Neuronal stem cell (in vitro differentiated cells): ENCODE measurements at regions not wholly inside any gene's neighbourhood (a gene's known extent, or its start where the extent isn't known, plus 50 kb on each side); places are given as distances from the start of the nearest gene placed in this dataset.

ENCODE experiments used
- DNase-seq: peaks from one replicate; pipeline ENCODE4 v3.0.0-alpha.2; 2013; ENCODE audit warnings: low spot score
- H2AFZ ChIP-seq: one replicate; pipeline ENCODE4 v1.6.1; 2013; ENCODE audit warnings: mild to moderate bottlenecking, low read length, inconsistent platforms
- H2AK5ac ChIP-seq: 2 replicates; pipeline ENCODE4 v1.6.1; 2013; ENCODE audit warnings: low read depth, mild to moderate bottlenecking, inconsistent platforms, low read length, moderate library complexity, mixed read lengths
- H2BK120ac ChIP-seq: 2 replicates; pipeline ENCODE4 v1.6.1; 2013; ENCODE audit warnings: low read depth, mild to moderate bottlenecking, inconsistent platforms, low read length, moderate library complexity, mixed read lengths
- H2BK12ac ChIP-seq: one replicate; pipeline ENCODE4 v1.6.1; 2013; ENCODE audit warnings: low read length, inconsistent platforms
- H2BK15ac ChIP-seq: 2 replicates; pipeline ENCODE4 v1.6.1; 2013; ENCODE audit warnings: mild to moderate bottlenecking, low read length, inconsistent platforms, mixed read lengths
- H2BK5ac ChIP-seq: one replicate; pipeline ENCODE4 v1.6.1; 2013; ENCODE audit warnings: inconsistent platforms, mild to moderate bottlenecking, low read length, moderate library complexity
- H3K14ac ChIP-seq: one replicate; pipeline ENCODE4 v1.6.1; 2013; ENCODE audit warnings: low read length, inconsistent platforms
- H3K18ac ChIP-seq: 2 replicates; pipeline ENCODE4 v1.6.1; 2013; ENCODE audit warnings: low read length, inconsistent platforms
- H3K23ac ChIP-seq: 2 replicates; pipeline ENCODE4 v1.6.1; 2013; ENCODE audit warnings: low read depth, mild to moderate bottlenecking, mixed read lengths, low read length, inconsistent platforms; ENCODE audit not compliant: poor library complexity
- H3K27ac ChIP-seq: replicated peaks from 3 replicates; pipeline ENCODE4 v1.5.1; 2013; ENCODE audit warnings: low read length, inconsistent platforms
- H3K27me3 ChIP-seq, 3 experiments: 2 replicates each; pipeline ENCODE4 v1.6.1; 2013; ENCODE audit warnings: low read length in 3 of 3, mild to moderate bottlenecking in 2 of 3, inconsistent platforms in 1 of 3, low read depth in 1 of 3, mixed read lengths in 1 of 3, moderate library complexity in 1 of 3; ENCODE audit not compliant: control insufficient read depth in 3 of 3, insufficient read depth in 3 of 3
- H3K36me3 ChIP-seq, 2 donors: replicated peaks in 1 of 2; 2 replicates each; pipeline ENCODE4 v1.6.1; 2013; ENCODE audit warnings: low read length in 2 of 2; ENCODE audit not compliant: control insufficient read depth in 2 of 2, insufficient read depth in 2 of 2
- H3K4ac ChIP-seq: 2 replicates; pipeline ENCODE4 v1.6.1; 2013; ENCODE audit warnings: inconsistent platforms, mild to moderate bottlenecking, low read length, moderate library complexity
- H3K4me1 ChIP-seq, 2 donors: 1 replicate in 1 of 2; 2 replicates in 1 of 2; pipeline ENCODE4 v1.6.1; 2013; ENCODE audit warnings: low read length in 2 of 2, low read depth in 1 of 2; ENCODE audit not compliant: control insufficient read depth in 2 of 2, insufficient read depth in 1 of 2
- H3K4me2 ChIP-seq: one replicate; pipeline ENCODE4 v1.6.1; 2013; ENCODE audit warnings: mild to moderate bottlenecking, low read length, inconsistent platforms; ENCODE audit not compliant: insufficient read depth, poor library complexity, severe bottlenecking
- H3K4me3 ChIP-seq, 2 donors: 2 replicates each; pipeline ENCODE4 v1.5.1; 2013; ENCODE audit warnings: low read length in 2 of 2, mild to moderate bottlenecking in 2 of 2, inconsistent platforms in 1 of 2, moderate library complexity in 1 of 2
- H3K79me1 ChIP-seq: one replicate; pipeline ENCODE4 v1.6.1; 2013; ENCODE audit warnings: low read depth, mild to moderate bottlenecking, inconsistent platforms, low read length, moderate library complexity
- H3K9ac ChIP-seq: one replicate; pipeline ENCODE4 v1.6.1; 2013; ENCODE audit warnings: mild to moderate bottlenecking, low read depth, low read length, inconsistent platforms; ENCODE audit not compliant: poor library complexity
- H3K9me3 ChIP-seq, 2 donors: replicated peaks in 1 of 2; 2 replicates each; pipeline versions ENCODE3 to v1.6.1; 2013; ENCODE audit warnings: low read length in 2 of 2, mild to moderate bottlenecking in 2 of 2, inconsistent platforms in 1 of 2, low read depth in 1 of 2, mixed read lengths in 1 of 2, moderate library complexity in 1 of 2; ENCODE audit not compliant: control insufficient read depth in 2 of 2, insufficient read depth in 1 of 2
- H4K8ac ChIP-seq: one replicate; pipeline ENCODE4 v1.6.1; 2013; ENCODE audit warnings: low read depth, mild to moderate bottlenecking, inconsistent platforms, low read length, moderate library complexity
- H4K91ac ChIP-seq: one replicate; pipeline ENCODE4 v1.6.1; 2013; ENCODE audit warnings: low read length, low read depth, mild to moderate bottlenecking, inconsistent platforms; ENCODE audit not compliant: poor library complexity
- WGBS, 2 donors: extraction: QIAGEN DNeasy Blood & Tissue Kit; methylation state at CpG; one replicate each; pipeline ENCODE4 v1.1.7; 2013; ENCODE audit warnings: missing lambda C conversion rate in 2 of 2, mixed read lengths in 1 of 2; ENCODE audit not compliant: insufficient read length in 2 of 2, insufficient replicate concordance in 1 of 2; ENCODE audit errors: extremely low coverage in 2 of 2; 5-methylcytosine and 5-hydroxymethylcytosine counted together

DNA sequence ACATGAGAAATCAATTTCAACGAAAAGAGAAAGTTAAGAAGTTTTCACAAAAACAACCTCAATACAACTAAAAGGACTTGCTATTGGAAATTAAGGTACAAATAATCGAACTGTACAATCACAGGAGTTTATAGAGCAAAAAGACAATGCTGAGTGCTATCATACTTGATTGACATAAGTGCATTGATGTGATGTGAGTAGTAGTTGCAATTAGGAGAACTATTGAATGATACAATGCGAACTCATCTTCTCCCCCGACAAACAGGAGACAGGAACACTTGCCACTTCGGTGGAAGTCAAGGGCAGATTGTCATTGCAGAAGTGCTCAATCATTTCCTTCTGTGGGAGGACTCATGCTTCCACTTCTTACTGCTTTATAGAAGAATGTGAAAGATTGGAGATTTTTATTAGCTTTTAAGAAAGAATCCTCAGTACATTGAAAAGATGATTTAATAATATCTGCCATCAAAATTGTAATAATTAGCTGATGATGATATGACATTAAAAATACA, 276.6 kb upstream of the MPDZ start:
- no peak overlapping the region for H3K23ac ChIP-seq
- H4K8ac ChIP-seq: no peak overlapping the region
- no peak overlapping the region for H3K18ac ChIP-seq
- no peak overlapping the region for H2BK5ac ChIP-seq
- no peak overlapping the region for H4K91ac ChIP-seq
- no peaks in the 10 kb centered on the region for H3K9me3 ChIP-seq
- no peak overlapping the region for H3K4ac ChIP-seq
- H3K14ac ChIP-seq: no peak overlapping the region
- no peak overlapping the region for H2AFZ ChIP-seq
- DNase-seq: no peak
- H3K4me2 ChIP-seq: no peak overlapping the region
- H3K36me3 ChIP-seq: no peaks in the 10 kb centered on the region
- no CpG with 5 or more reads among the region's 5 CpGs for WGBS, 2 donors
- no peak overlapping the region for H2BK120ac ChIP-seq
- no peak overlapping the region for H3K4me3 ChIP-seq
- H3K79me1 ChIP-seq: no peaks in the 10 kb centered on the region
- no peak overlapping the region for H3K27ac ChIP-seq
- H2BK15ac ChIP-seq: no peak overlapping the region
- no peaks in the 10 kb centered on the region for H3K4me1 ChIP-seq
- no peak overlapping the region for H2BK12ac ChIP-seq
- H3K9ac ChIP-seq: no peak overlapping the region
- H3K27me3 ChIP-seq: no peaks in the 10 kb centered on the region
- H2AK5ac ChIP-seq: no peak overlapping the region

DNA sequence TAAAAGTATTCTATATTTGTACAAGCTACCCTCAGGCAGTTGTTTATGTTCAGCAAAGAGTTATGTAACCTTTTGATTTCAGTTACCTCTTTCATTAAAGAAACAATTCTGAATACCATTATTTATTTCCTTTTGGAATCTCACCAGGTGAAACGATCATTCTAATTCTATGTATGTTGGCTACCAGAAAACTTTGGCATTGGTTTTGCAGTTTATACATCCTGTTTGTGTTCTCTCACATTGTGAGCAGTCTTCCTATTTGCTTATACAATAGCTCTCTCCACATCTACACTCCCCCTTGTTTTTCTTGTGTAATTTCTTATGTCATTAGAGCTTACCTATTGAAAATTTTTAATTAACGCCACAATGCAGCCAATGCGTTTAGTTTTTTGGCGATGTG, 276.0 kb upstream of the MPDZ start:
- Histone ChIP-seq H3K4me3 (no peak overlapping the region), H2BK15ac (no peak overlapping the region), H3K4me2 (no peak overlapping the region), H4K91ac (no peak overlapping the region), H3K9ac (no peak overlapping the region), H3K27ac (no peak overlapping the region), H2BK120ac (no peak overlapping the region), H2AFZ (no peak overlapping the region), H2BK5ac (no peak overlapping the region), H3K79me1 (no peaks in the 10 kb centered on the region), H2AK5ac (no peak overlapping the region), H3K23ac (no peak overlapping the region), H3K4me1 (no peaks in the 10 kb centered on the region), H3K4ac (no peak overlapping the region), H3K18ac (no peak overlapping the region), H4K8ac (no peak overlapping the region), H3K14ac (no peak overlapping the region), H3K36me3 (no peaks in the 10 kb centered on the region), H3K9me3 (no peaks in the 10 kb centered on the region), H2BK12ac (no peak overlapping the region), H3K27me3 (no peaks in the 10 kb centered on the region)
- no peak for DNase-seq
- no CpG with 5 or more reads among the region's 4 CpGs for WGBS, 2 donors

DNA sequence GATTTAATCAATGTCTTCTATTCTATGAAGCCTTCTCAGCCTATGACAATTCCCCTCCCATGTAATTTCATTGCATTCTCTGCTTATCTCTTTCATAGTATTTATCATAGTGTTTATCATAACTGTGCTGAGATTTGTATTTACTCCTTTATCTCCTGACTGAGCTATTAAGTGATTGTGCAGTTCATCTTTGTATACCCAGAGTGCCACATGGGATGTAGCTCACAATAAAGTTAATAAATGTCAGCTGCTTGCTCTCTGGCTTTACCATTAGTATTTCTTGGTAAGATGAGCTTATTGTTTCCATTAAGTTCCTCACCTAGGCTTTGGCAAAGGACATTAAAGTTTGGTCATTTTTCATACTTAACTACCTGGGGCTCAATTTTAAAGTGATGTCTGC, 275.1 kb upstream of the MPDZ start:
- Histone ChIP-seq H3K18ac (no peak overlapping the region), H3K36me3 (no peaks in the 10 kb centered on the region), H4K8ac (no peak overlapping the region), H3K23ac (no peak overlapping the region), H3K4me2 (no peak overlapping the region), H3K14ac (no peak overlapping the region), H3K4ac (no peak overlapping the region), H2BK15ac (no peak overlapping the region), H3K27me3 (no peaks in the 10 kb centered on the region), H2BK5ac (no peak overlapping the region), H2BK12ac (no peak overlapping the region), H3K4me1 (no peaks in the 10 kb centered on the region), H2BK120ac (no peak overlapping the region), H3K79me1 (no peaks in the 10 kb centered on the region), H3K9ac (no peak overlapping the region), H3K9me3 (peaks cover 0 to 3% of the 10 kb centered on the region in 2 donors), H2AFZ (no peak overlapping the region), H2AK5ac (no peak overlapping the region), H3K27ac (no peak overlapping the region), H3K4me3 (no peak overlapping the region), H4K91ac (no peak overlapping the region)
- no peak for DNase-seq

DNA sequence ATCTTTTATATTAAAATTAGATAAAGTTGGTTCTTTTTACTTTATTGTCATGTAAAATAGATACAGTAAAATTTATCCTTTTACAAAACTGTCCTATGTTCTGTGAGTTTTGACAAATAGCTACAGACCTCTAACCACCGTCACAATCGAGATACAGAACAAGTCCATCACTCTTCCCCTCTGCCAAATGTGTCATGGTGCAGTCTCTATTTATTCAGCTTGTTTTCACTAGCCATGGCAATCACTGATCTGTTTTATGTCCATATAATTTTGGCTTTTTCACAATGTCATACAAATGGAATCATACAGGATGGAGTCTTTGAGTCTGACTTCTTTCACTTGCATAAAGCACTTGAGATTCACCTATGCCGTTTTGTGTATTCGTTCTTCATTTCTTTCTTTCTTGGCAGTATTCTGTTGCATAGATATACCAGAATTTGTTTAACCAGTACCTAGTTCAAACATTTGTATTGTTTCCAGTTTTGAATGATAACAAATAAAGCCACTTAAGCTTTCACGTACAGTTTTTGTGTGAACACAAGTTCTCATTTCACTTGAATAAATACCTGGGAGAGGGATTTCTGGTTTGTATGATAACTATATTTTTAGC, 273.2 kb upstream of the MPDZ start:
- Histone ChIP-seq H3K4me2 (no peak overlapping the region), H2AFZ (no peak overlapping the region), H3K4me1 (peaks cover 0 to 3% of the 10 kb centered on the region in 2 donors), H3K79me1 (no peaks in the 10 kb centered on the region), H3K4ac (no peak overlapping the region), H4K91ac (no peak overlapping the region), H2BK12ac (no peak overlapping the region), H3K36me3 (no peaks in the 10 kb centered on the region), H2BK5ac (no peak overlapping the region), H3K9ac (no peak overlapping the region), H3K9me3 (peaks cover 0 to 8% of the 10 kb centered on the region in 2 donors), H3K14ac (no peak overlapping the region), H2BK120ac (no peak overlapping the region), H2BK15ac (no peak overlapping the region), H3K27ac (no peak overlapping the region), H3K4me3 (no peak overlapping the region), H2AK5ac (no peak overlapping the region), H3K18ac (no peak overlapping the region), H3K23ac (no peak overlapping the region), H3K27me3 (no peaks in the 10 kb centered on the region), H4K8ac (no peak overlapping the region)
- DNase-seq: no peak
- no CpG with 5 or more reads among the region's 5 CpGs for WGBS, 2 donors
